Right renal pelvis (tissue), 4 donors: ENCODE measurements at regions not wholly inside any gene's neighbourhood (a gene's known extent, or its start where the extent isn't known, plus 50 kb on each side); places are given as distances from the start of the nearest gene placed in this dataset.
"Not testable (repeated sequence)": the region's sequence is repeated elsewhere in the genome, so short reads cannot be mapped to it uniquely, and the experiment has no call there.

Experiments used
- DNase-seq, 4 donors: peaks; one replicate each; pipeline ENCODE4 v3.0.0-alpha.2; 2013; ENCODE audit warnings: low read depth in 4 of 4, low spot score in 3 of 4, missing footprints in 1 of 4

DNA sequence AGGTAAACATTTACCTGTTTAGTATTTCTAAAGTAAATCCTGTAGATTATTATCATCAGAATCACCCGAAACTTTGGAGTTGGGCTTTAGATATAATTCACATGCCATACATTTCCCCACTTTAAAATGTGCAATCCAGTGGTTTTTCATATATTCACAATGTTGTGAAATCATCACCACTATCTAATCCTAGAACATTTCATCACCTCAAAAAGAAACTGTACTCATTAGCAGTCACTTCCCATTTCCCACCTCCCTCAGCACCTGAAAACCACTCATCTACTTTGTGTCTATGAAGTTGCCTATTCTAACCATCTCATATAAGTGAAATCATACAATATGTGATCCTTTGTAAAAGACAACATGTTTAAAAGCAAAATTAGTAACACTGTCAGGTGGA is 182.6 kb downstream of the FZD1 start:
- no peak for DNase-seq

GRCh38 chr7:91455411-91455810 is 191.2 kb downstream of the FZD1 start:
- DNase-seq: no peak

- DNase-seq: no peak
These were observed 193.0 kb downstream of the FZD1 start for GRCh38 chr7:91457208-91457607.

DNA sequence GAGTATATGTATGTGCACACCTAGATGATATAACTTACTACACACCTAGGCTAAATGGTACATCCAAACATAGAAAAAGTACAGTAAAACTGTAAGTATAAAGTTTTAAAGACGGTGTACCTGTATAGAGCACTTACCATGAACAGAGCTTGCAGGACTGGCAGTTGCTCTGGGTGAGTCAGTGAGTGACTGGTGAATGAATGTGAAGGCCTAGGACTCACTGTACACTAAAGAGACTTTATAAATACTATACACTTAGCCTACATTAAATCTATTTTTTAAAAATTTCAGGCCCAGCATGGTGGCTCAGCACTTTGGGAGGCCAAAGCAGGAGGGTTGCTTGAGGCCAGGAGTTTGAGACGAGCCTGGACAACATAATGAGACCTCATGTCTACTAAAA is 195.3 kb downstream of the FZD1 start:
- no peak for DNase-seq

DNA sequence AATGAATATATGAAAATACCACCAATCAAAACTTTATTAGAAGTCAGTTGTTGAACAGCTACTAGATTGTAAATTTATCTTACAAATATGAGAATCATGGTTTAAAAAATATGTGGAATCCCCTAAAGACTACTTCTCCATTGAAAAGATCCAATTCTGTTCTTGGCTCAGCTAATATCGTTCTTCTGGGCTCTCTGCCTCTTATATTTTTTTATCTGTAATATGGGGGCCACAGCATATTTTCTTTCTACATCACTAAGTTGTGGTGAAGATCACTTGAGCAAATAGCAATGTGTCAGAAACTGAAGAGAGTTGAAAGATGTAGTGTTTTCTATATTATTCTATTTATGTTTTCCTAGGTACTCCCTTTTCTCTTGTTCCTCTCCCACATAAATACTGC is 198.1 kb downstream of the FZD1 start:
- no peak for DNase-seq

- no peak for DNase-seq
These were observed 199.1 kb downstream of the FZD1 start for GRCh38 chr7:91463330-91463729.

DNA sequence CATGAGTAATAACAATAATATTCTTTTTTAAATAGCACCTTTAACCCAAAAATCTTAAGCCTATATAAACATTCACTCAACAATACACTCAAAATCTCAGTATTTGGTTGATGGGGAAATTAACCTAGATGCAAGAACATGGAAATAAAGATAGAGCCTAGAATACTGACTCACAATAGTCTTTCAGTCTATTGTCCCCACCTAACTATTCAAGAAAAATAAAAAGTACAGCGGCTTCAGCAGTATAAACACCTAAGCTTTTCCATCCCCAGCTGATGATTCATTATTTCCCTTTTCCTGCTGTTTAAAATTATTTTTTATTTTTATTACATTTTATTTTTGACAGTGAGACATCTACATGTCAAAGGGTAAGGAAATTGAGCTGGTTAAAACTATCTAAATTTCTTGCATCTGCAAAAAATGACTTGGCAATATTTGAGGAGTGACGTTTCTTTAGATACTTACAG is 201.4 kb downstream of the FZD1 start:
- no peak for DNase-seq

DNA sequence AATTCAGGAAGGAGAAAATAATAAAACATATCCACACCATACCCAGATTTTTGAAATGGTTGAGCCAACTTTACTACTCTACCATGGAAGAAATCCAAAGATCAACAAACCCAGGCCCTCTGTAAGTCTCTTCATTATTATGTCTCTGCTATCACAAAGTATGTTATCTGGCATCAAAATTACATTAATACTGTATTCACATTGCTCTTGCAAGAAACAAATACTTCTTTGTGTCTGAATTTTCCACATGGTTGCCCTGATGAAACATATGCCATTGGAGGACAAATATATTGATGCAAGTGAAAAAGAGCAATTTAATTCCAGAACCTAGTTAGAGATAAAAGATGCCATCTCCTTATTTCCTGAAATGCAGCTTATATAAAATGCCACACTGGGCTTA is 204.0 kb downstream of the FZD1 start:
- no peak for DNase-seq

DNA sequence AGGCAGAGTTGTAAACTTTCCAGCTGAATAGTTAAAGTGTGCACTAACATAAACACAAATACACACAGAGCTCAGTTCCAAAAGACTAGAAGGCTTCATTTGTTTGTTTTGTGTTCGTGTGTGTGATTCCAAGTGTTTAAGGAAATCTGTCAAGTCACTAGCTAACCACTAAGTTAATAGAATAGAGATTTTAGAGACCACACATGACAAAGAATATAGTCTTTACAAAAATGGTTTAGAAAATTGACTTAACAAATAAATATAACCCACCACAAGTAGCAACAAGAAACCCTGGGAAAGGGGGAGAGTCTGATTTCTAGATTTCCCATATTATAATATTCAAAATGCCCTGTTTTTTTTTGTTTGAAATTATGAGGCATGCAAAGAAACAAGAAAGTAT is 209.4 kb downstream of the FZD1 start:
- no peak for DNase-seq

- DNase-seq: no peak
These were observed 209.8 kb downstream of the FZD1 start for GRCh38 chr7:91474074-91474473.

- not testable (repeated sequence) for DNase-seq
These were observed 216.2 kb downstream of the FZD1 start for GRCh38 chr7:91480470-91480869.

DNA sequence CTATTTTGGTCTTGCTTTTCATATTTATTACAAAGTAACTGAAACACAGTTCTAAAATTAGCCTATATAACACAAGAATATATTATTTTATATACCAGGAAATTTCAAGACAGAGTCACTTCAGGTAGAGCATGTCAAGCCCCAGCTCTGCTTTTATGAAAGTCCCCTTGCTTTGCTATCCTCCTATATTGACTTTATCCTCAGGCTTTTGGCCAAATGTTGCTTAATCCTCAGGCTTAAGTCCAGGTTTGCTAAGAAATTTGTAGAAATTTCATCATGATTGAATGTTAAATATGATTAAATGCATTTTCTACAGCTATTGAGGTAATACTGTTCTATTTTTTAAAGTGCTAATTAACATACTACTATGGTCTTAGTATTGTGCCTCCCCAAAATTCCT is 227.6 kb downstream of the FZD1 start:
- no peak for DNase-seq

- no peak for DNase-seq
These were observed 228.1 kb downstream of the FZD1 start for GRCh38 chr7:91492317-91492716.

DNA sequence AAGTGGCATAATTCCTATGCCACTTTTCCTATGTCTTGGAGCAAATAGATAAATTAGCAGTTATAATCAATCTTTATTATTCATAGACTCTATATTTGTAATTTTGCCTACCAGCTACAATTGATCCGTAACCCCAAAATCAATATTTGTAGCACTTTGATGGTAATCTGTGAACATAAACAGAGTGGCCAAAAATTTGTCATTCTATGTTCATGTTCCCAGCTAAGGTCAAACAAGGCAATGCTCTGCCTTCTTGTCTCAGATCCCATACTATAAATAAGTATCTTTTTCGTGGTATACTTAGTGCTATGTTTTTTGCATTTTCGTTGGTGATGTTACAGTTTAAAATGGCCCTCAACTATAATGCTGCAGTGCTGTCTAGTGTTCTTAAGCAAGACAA is 228.5 kb downstream of the FZD1 start:
- DNase-seq: no peak

GRCh38 chr7:91494450-91494849 is 230.2 kb downstream of the FZD1 start:
- no peak for DNase-seq

DNA sequence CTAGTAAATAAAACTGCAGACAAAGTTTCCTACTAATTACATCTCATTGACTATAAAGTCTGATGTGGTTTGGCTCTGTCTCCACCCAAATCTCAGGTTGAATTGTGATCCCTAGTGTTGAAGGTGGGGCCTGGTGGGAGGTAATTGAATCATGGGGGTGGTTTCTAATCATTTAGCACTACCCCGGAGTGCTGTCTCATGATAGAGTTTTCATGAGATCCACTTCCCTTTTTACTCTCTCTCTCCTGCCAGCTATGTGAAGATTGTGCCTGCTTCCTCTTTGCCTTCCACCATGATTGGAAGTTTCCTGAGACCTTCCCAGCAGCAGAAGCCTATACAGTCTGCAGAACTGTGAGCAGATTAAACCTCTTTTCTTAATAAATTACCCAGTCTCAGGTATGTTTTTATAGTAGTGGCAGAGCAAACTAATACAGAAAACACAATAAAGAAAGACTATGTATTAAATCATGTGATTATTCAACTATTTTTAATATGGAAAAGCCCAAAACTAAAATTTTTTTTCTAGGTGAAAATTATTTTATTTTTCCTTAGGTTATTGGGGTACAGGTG is 232.1 kb downstream of the FZD1 start:
- no peak for DNase-seq

DNA sequence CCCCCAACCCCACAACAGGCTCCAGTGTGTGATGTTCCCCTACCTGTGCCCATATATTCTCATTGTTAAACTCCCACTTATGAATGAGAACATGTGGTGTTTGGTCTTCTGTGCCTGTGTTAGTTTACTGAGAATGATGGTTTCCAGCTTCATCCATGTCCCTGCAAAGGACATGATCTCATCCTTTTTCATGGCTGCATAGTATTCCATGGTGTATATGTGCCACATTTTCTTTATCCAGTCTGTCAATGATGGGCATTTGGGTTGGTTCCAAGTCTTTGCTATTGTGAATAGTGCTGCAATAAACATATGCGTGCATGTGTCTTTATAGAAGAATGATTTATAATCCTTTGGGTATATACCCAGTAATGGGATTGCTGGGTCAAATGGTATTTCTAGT is 233.0 kb downstream of the FZD1 start:
- not testable (repeated sequence) for DNase-seq

DNA sequence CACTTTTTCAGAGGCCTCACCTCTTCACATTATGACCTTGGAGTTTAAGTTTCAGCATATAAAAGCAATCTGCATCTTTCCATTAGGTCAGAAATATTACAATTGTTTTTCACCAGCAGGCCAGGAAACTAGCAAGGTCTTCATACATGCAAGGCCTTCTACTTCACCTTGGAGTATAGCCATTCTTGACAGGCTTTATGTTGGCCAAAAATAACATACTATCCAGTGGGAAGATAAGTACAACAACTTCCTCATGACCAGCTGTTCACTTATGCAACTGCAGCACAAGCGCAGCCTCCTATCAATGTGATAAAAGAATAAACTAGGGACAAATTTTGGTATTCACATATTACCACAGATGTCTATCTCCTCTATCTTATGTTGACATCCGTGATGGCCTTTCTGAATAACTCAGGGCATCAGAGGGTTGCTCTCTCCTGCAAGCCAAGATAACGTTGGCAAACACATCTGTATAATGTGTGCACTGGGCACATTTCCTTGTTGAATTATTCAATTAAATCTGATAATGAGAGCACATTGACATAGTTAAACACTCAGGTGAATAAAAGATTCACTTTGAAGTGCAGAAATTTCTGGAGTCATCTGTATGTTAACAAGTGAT is 239.8 kb downstream of the FZD1 start:
- DNase-seq: no peak

GRCh38 chr7:91504919-91505318 is 240.7 kb downstream of the FZD1 start:
- no peak for DNase-seq

DNA sequence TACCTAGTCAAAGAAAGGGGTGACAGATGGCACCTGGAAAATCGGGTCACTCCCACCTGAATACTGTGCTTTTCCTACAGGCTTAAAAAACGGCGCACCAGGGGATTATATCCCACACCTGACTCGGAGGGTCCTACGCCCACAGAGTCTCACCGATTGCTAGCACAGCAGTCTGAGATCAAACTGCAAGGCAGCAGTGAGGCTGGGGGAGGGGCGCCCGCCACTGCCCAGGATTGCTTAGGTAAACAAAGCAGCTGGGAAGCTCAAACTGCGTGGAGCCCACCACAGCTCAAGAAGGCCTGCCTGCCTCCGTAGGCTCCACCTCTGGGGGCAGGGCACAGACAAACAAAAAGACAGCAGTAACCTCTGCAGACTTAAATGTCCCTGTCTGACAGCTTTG is 242.7 kb downstream of the FZD1 start:
- DNase-seq: not testable (repeated sequence)

GRCh38 chr7:91511861-91512260 is 247.6 kb downstream of the FZD1 start:
- not testable (repeated sequence) for DNase-seq

DNA sequence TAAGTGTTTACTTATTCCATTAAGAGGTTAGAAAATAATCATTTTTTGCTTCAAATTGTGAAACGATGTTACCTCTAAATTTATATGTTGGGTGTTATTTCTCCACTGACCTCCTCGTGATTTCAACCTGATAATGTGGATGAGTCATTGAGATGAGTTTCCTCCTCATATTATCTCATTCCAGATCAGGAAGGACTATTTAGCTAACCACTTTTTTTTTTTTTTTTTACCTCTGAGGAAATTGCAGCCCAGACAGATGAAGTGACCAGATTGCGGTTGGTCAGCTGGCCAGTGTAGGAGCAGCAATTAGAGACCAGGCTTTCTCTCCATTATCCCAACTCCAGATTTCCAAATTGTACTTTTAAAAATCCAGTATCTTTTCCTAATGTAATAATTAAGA is 248.7 kb downstream of the FZD1 start:
- DNase-seq: no peak

GRCh38 chr7:91514591-91514990 is 250.4 kb downstream of the FZD1 start:
- no peak for DNase-seq
